Stimulated activated CD4-positive, alpha-beta T cell treated with anti-CD3 and anti-CD28 coated beads, TNF-alpha, amount 100 ng/mL, for 24 hours (primary cell): ENCODE measurements at regions not wholly inside any gene's neighbourhood (a gene's known extent, or its start where the extent isn't known, plus 50 kb on each side); places are given as distances from the start of the nearest gene placed in this dataset.

Source experiments
- DNase-seq, 3 experiments: peaks; one replicate each; pipeline ENCODE4 v3.0.0-alpha.2; 2020; ENCODE audit warnings: low read depth in 3 of 3

- no peak for DNase-seq
Measured at GRCh38 chr6:12584631-12585405, 131.7 kb upstream of the PHACTR1 start.

GRCh38 chr6:12585497-12585958 is 131.0 kb upstream of the PHACTR1 start:
- no peak for DNase-seq

GRCh38 chr6:12586721-12587480 is 129.7 kb upstream of the PHACTR1 start:
- DNase-seq: no peak

GRCh38 chr6:12590901-12591300 is 125.7 kb upstream of the PHACTR1 start:
- DNase-seq: no peak

GRCh38 chr6:12592634-12593033 is 123.9 kb upstream of the PHACTR1 start:
- DNase-seq: no peak

GRCh38 chr6:12593771-12594529 is 122.6 kb upstream of the PHACTR1 start:
- no peak for DNase-seq

- no peak for DNase-seq
Measured at GRCh38 chr6:12594530-12594893, 122.1 kb upstream of the PHACTR1 start.

- no peak for DNase-seq
Measured at GRCh38 chr6:12595161-12595811, 121.3 kb upstream of the PHACTR1 start.

- DNase-seq: no peak
Measured at GRCh38 chr6:12596731-12597130, 119.8 kb upstream of the PHACTR1 start.

GRCh38 chr6:12598919-12599318 is 117.6 kb upstream of the PHACTR1 start:
- no peak for DNase-seq

GRCh38 chr6:12601881-12602280 is 114.7 kb upstream of the PHACTR1 start:
- no peak for DNase-seq

GRCh38 chr6:12602342-12602741 is 114.2 kb upstream of the PHACTR1 start:
- DNase-seq: no peak

- no peak for DNase-seq
Measured at GRCh38 chr6:12602951-12603672, 113.5 kb upstream of the PHACTR1 start.

GRCh38 chr6:12603673-12604049 is 112.9 kb upstream of the PHACTR1 start:
- DNase-seq: no peak

GRCh38 chr6:12605888-12606345 is 110.7 kb upstream of the PHACTR1 start:
- peak in 2 of 3 experiments; percentile 5 to 11 for DNase-seq

GRCh38 chr6:12606616-12607015 is 110.0 kb upstream of the PHACTR1 start:
- DNase-seq: no peak

- no peak for DNase-seq
Measured at GRCh38 chr6:12608016-12608860, 108.3 kb upstream of the PHACTR1 start.

- no peak for DNase-seq
Measured at GRCh38 chr6:12608874-12609273, 107.7 kb upstream of the PHACTR1 start.

- no peak for DNase-seq
Measured at GRCh38 chr6:12609751-12610150, 106.8 kb upstream of the PHACTR1 start.

GRCh38 chr6:12610862-12611261 is 105.7 kb upstream of the PHACTR1 start:
- no peak for DNase-seq
